ENCODE measurements at regions not wholly inside any gene's neighbourhood (a gene's known extent, or its start where the extent isn't known, plus 50 kb on each side); places are given as distances from the start of the nearest gene placed in this dataset.
"Not testable (repeated sequence)": the region's sequence is repeated elsewhere in the genome, so short reads cannot be mapped to it uniquely, and the experiment has no call there.

- no peak overlapping the region for H3K4me2 ChIP-seq (ENCODE audit: low read length, poor library complexity, severe bottlenecking)
- no peak overlapping the region for H2AFZ ChIP-seq (ENCODE audit: low read depth, low read length)
- H2AK5ac ChIP-seq (ENCODE audit: low read length, severe bottlenecking): no peak overlapping the region
- no peak overlapping the region for H2BK5ac ChIP-seq (ENCODE audit: low read depth, low read length, poor library complexity, severe bottlenecking)
- no peak overlapping the region for H3K4me3 ChIP-seq (ENCODE audit: insufficient read depth in 1 of 2, low read depth in 1 of 2, low read length in 2 of 2)
- no peak for DNase-seq
- H2BK15ac ChIP-seq (ENCODE audit: low read depth, poor library complexity, severe bottlenecking): no peak overlapping the region
- no peak overlapping the region for H2BK120ac ChIP-seq (ENCODE audit: low read depth, low read length)
- 90% methylated on average over 4 of the region's 4 CpGs for WGBS
- no peak overlapping the region for H3K14ac ChIP-seq (ENCODE audit: low read length in 2 of 2)
- no peak overlapping the region for H3K9ac ChIP-seq (ENCODE audit: low read length)
- no peaks in the 10 kb centered on the region for H3K9me3 ChIP-seq (ENCODE audit: control insufficient read depth, low read length)
- H3K4ac ChIP-seq (ENCODE audit: low read depth in 1 of 2, low read length in 2 of 2): no peak overlapping the region
- H3K79me1 ChIP-seq (replicated peaks; ENCODE audit: low read length, poor library complexity, severe bottlenecking): no peaks in the 10 kb centered on the region
- H3K27me3 ChIP-seq (ENCODE audit: control insufficient read depth in 1 of 2, insufficient read depth in 1 of 2, low read length in 2 of 2): no peaks in the 10 kb centered on the region
- H3K36me3 ChIP-seq (ENCODE audit: control insufficient read depth in 1 of 2, insufficient read depth in 2 of 2, low read depth in 1 of 2, low read length in 2 of 2): no peaks in the 10 kb centered on the region
- H3K18ac ChIP-seq (ENCODE audit: low read depth in 1 of 2, low read length in 2 of 2): no peak overlapping the region
- H4K91ac ChIP-seq (ENCODE audit: low read length): no peak overlapping the region
- no peak overlapping the region for H4K8ac ChIP-seq (ENCODE audit: low read length)
- H3K27ac ChIP-seq (ENCODE audit: low read length, poor library complexity, severe bottlenecking): no peak overlapping the region
- no peak overlapping the region for H3K23ac ChIP-seq (ENCODE audit: low read length in 2 of 2)
- no peak overlapping the region for H2BK12ac ChIP-seq (ENCODE audit: low read length in 2 of 2)
- H3K4me1 ChIP-seq (ENCODE audit: control insufficient read depth, insufficient read depth, low read depth, low read length): no peaks in the 10 kb centered on the region
Observed at GRCh38 chr1:61028136-61028535, 54.2 kb upstream of the NFIA start.

GRCh38 chr1:61018068-61018467 is 64.3 kb upstream of the NFIA start:
- H2BK12ac ChIP-seq (ENCODE audit: low read length in 2 of 2); DNase-seq; H3K14ac ChIP-seq (ENCODE audit: low read length in 2 of 2); H3K18ac ChIP-seq (ENCODE audit: low read depth in 1 of 2, low read length in 2 of 2); H2BK120ac ChIP-seq (ENCODE audit: low read depth, low read length); H2AFZ ChIP-seq (ENCODE audit: low read depth, low read length); H3K23ac ChIP-seq (ENCODE audit: low read length in 2 of 2); H3K4me2 ChIP-seq (ENCODE audit: low read length, poor library complexity, severe bottlenecking); H3K9ac ChIP-seq (ENCODE audit: low read length); H3K27ac ChIP-seq (ENCODE audit: low read length, poor library complexity, severe bottlenecking); H4K91ac ChIP-seq (ENCODE audit: low read length); H3K9me3 ChIP-seq (ENCODE audit: control insufficient read depth, low read length); H2AK5ac ChIP-seq (ENCODE audit: low read length, severe bottlenecking); H2BK15ac ChIP-seq (ENCODE audit: low read depth, poor library complexity, severe bottlenecking); H3K4ac ChIP-seq (ENCODE audit: low read depth in 1 of 2, low read length in 2 of 2); H3K79me1 ChIP-seq (replicated peaks; ENCODE audit: low read length, poor library complexity, severe bottlenecking); H3K4me1 ChIP-seq (ENCODE audit: control insufficient read depth, insufficient read depth, low read depth, low read length); H2BK5ac ChIP-seq (ENCODE audit: low read depth, low read length, poor library complexity, severe bottlenecking); H3K36me3 ChIP-seq (ENCODE audit: control insufficient read depth in 1 of 2, insufficient read depth in 2 of 2, low read depth in 1 of 2, low read length in 2 of 2); H3K4me3 ChIP-seq (ENCODE audit: insufficient read depth in 1 of 2, low read depth in 1 of 2, low read length in 2 of 2); H4K8ac ChIP-seq (ENCODE audit: low read length): not testable (repeated sequence)
- WGBS: 80% methylated on average over 7 of the region's 7 CpGs
- H3K27me3 ChIP-seq (ENCODE audit: control insufficient read depth in 1 of 2, insufficient read depth in 1 of 2, low read length in 2 of 2): peaks cover 0 to 17% of the 10 kb centered on the region in 2 experiments

DNA sequence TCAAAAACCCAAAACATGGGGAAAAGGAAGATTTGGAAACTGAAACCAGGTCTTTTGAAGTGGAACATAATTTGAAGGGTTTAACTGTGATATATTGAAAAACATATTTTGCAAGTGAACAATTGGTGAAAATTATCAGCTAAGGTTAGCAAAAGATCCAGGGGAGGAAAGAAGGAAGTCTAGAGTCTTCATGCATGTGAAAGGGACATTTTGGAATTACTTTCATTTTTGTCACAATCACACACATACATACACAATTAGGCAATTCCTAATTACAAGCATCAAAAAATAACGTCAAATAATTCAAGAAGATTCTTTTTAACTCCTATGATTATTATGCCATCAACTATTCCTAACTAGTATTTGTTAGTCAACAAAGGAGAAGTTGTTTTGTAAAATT is 64.7 kb upstream of the NFIA start:
- H3K23ac ChIP-seq (ENCODE audit: low read length in 2 of 2): no peak overlapping the region
- no peaks in the 10 kb centered on the region for H3K79me1 ChIP-seq (replicated peaks; ENCODE audit: low read length, poor library complexity, severe bottlenecking)
- no peak overlapping the region for H2BK120ac ChIP-seq (ENCODE audit: low read depth, low read length)
- H3K4me1 ChIP-seq (ENCODE audit: control insufficient read depth, insufficient read depth, low read depth, low read length): no peaks in the 10 kb centered on the region
- no peak overlapping the region for H2BK15ac ChIP-seq (ENCODE audit: low read depth, poor library complexity, severe bottlenecking)
- H3K9me3 ChIP-seq (ENCODE audit: control insufficient read depth, low read length): no peaks in the 10 kb centered on the region
- no peak overlapping the region for H4K8ac ChIP-seq (ENCODE audit: low read length)
- no CpG with 5 or more reads among the region's 1 CpG for WGBS
- no peak overlapping the region for H2AK5ac ChIP-seq (ENCODE audit: low read length, severe bottlenecking)
- no peak overlapping the region for H3K4me2 ChIP-seq (ENCODE audit: low read length, poor library complexity, severe bottlenecking)
- no peak overlapping the region for H3K27ac ChIP-seq (ENCODE audit: low read length, poor library complexity, severe bottlenecking)
- no peak overlapping the region for H3K4me3 ChIP-seq (ENCODE audit: insufficient read depth in 1 of 2, low read depth in 1 of 2, low read length in 2 of 2)
- no peak overlapping the region for H4K91ac ChIP-seq (ENCODE audit: low read length)
- no peak for DNase-seq
- H3K18ac ChIP-seq (ENCODE audit: low read depth in 1 of 2, low read length in 2 of 2): no peak overlapping the region
- H2BK12ac ChIP-seq (ENCODE audit: low read length in 2 of 2): no peak overlapping the region
- no peak overlapping the region for H3K14ac ChIP-seq (ENCODE audit: low read length in 2 of 2)
- H3K27me3 ChIP-seq (ENCODE audit: control insufficient read depth in 1 of 2, insufficient read depth in 1 of 2, low read length in 2 of 2): peaks cover 0 to 22% of the 10 kb centered on the region in 2 experiments
- no peaks in the 10 kb centered on the region for H3K36me3 ChIP-seq (ENCODE audit: control insufficient read depth in 1 of 2, insufficient read depth in 2 of 2, low read depth in 1 of 2, low read length in 2 of 2)
- no peak overlapping the region for H3K9ac ChIP-seq (ENCODE audit: low read length)
- no peak overlapping the region for H2AFZ ChIP-seq (ENCODE audit: low read depth, low read length)
- no peak overlapping the region for H3K4ac ChIP-seq (ENCODE audit: low read depth in 1 of 2, low read length in 2 of 2)
- H2BK5ac ChIP-seq (ENCODE audit: low read depth, low read length, poor library complexity, severe bottlenecking): no peak overlapping the region

DNA sequence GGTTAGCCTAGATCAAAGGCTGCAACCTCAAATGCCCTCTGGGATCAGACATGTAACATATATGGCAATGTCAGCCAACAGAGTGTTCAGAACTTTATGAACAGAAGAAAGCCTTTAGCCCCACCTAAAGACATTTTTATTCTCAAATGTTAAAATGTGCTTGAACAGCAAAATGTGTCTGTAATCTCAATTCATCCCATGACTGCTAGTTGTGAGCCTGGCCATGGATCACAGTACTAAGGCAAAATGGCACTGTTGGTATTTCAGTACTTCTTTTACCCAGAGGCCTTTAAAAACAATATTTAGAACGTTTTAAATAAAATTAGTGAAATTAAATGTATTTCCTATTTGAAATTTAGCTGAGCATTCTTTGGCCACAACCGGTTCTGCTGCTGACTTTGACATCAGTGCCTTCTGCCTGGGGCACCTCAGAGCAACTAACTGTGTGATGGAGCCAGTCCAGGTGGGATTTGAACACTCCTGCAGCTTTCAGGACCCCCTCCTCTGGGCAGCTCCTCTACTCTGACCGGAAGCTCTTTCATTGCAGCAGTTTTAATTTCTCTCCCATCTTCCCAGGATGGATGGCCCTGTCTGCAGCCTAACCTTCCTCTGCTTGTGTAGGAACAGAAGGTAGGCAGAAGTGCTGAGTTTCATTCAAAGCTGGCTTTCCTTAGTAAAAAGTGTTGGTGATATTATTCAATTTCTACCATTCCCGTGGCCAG is 68.3 kb upstream of the NFIA start:
- Histone ChIP-seq H3K4ac (ENCODE audit: low read depth in 1 of 2, low read length in 2 of 2) (no peak overlapping the region), H3K4me1 (ENCODE audit: control insufficient read depth, insufficient read depth, low read depth, low read length) (no peaks in the 10 kb centered on the region), H4K8ac (ENCODE audit: low read length) (no peak overlapping the region), H2BK120ac (ENCODE audit: low read depth, low read length) (no peak overlapping the region), H2BK12ac (ENCODE audit: low read length in 2 of 2) (no peak overlapping the region), H3K14ac (ENCODE audit: low read length in 2 of 2) (no peak overlapping the region), H3K79me1 (replicated peaks; ENCODE audit: low read length, poor library complexity, severe bottlenecking) (no peaks in the 10 kb centered on the region), H3K9ac (ENCODE audit: low read length) (no peak overlapping the region), H3K27me3 (ENCODE audit: control insufficient read depth in 1 of 2, insufficient read depth in 1 of 2, low read length in 2 of 2) (peaks cover 5 to 25% of the 10 kb centered on the region in 2 experiments), H2AFZ (ENCODE audit: low read depth, low read length) (no peak overlapping the region), H3K36me3 (ENCODE audit: control insufficient read depth in 1 of 2, insufficient read depth in 2 of 2, low read depth in 1 of 2, low read length in 2 of 2) (no peaks in the 10 kb centered on the region), H2AK5ac (ENCODE audit: low read length, severe bottlenecking) (no peak overlapping the region), H4K91ac (ENCODE audit: low read length) (no peak overlapping the region), H3K27ac (ENCODE audit: low read length, poor library complexity, severe bottlenecking) (no peak overlapping the region), H3K4me2 (ENCODE audit: low read length, poor library complexity, severe bottlenecking) (no peak overlapping the region), H3K4me3 (ENCODE audit: insufficient read depth in 1 of 2, low read depth in 1 of 2, low read length in 2 of 2) (no peak overlapping the region), H3K18ac (ENCODE audit: low read depth in 1 of 2, low read length in 2 of 2) (no peak overlapping the region), H2BK15ac (ENCODE audit: low read depth, poor library complexity, severe bottlenecking) (no peak overlapping the region), H3K9me3 (ENCODE audit: control insufficient read depth, low read length) (no peaks in the 10 kb centered on the region), H3K23ac (ENCODE audit: low read length in 2 of 2) (no peak overlapping the region), H2BK5ac (ENCODE audit: low read depth, low read length, poor library complexity, severe bottlenecking) (no peak overlapping the region)
- DNase-seq: no peak
- 41% methylated on average over 1 of the region's 4 CpGs for WGBS
